Neutrophil (primary cell): ENCODE measurements at regions not wholly inside any gene's neighbourhood (a gene's known extent, or its start where the extent isn't known, plus 50 kb on each side); places are given as distances from the start of the nearest gene placed in this dataset.

ENCODE experiments used
- H3K27ac ChIP-seq: fragments of 200-600 bp; sonication (generic); 2 replicates; pipeline ENCODE4 v1.5.1; 2016; ENCODE audit warnings: mild to moderate bottlenecking, moderate library complexity
- H3K27me3 ChIP-seq: fragments of 200-600 bp; sonication (generic); 2 replicates; pipeline ENCODE4 v1.6.0; 2016; ENCODE audit warnings: mild to moderate bottlenecking
- H3K36me3 ChIP-seq: fragments of 200-600 bp; sonication (generic); 2 replicates; pipeline ENCODE4 v1.5.1; 2017
- H3K4me1 ChIP-seq, 2 experiments: fragments of 200-600 bp in 1 of 2; sonication (generic) in 1 of 2; 1 replicate in 1 of 2; 2 replicates in 1 of 2; pipeline versions ENCODE4 v1.5.1 to v1.6.1; 2013 to 2016; ENCODE audit warnings: low read depth in 1 of 2, low read length in 1 of 2, mild to moderate bottlenecking in 1 of 2, moderate library complexity in 1 of 2; ENCODE audit not compliant: control insufficient read depth in 1 of 2, insufficient read depth in 1 of 2
- H3K4me3 ChIP-seq, 2 experiments: fragments of 200-600 bp in 1 of 2; sonication (generic) in 1 of 2; 1 replicate in 1 of 2; 2 replicates in 1 of 2; pipeline ENCODE4 v1.5.1; 2013 to 2016; ENCODE audit warnings: low read depth in 1 of 2, low read length in 1 of 2, mild to moderate bottlenecking in 1 of 2, moderate library complexity in 1 of 2
- H3K9me3 ChIP-seq: fragments of 200-600 bp; sonication (generic); 2 replicates; pipeline ENCODE4 v1.5.1; 2016
- CTCF ChIP-seq: fragments of 200-600 bp; sonication (generic); IDR thresholded peaks from 2 replicates; pipeline ENCODE4 v1.5.1; 2016; ENCODE audit warnings: antibody characterized with exemption

- no peak for TF ChIP-seq CTCF
- no peaks in the 10 kb centered on the region for H3K36me3 ChIP-seq
- no peaks in the 10 kb centered on the region for H3K27me3 ChIP-seq
- H3K27ac ChIP-seq, result peak overlapping the region; percentile 85
- no peak overlapping the region for H3K4me3 ChIP-seq
- peaks cover 27 to 39% of the 10 kb centered on the region in 2 experiments for H3K4me1 ChIP-seq
- no peaks in the 10 kb centered on the region for H3K9me3 ChIP-seq
Observed at GRCh38 chr17:34841467-34841866, 119.8 kb downstream of the CCT6B start.

- Histone ChIP-seq H3K27me3 (no peaks in the 10 kb centered on the region), H3K9me3 (no peaks in the 10 kb centered on the region), H3K4me3 (no peak overlapping the region), H3K27ac (peak overlapping the region; percentile 85), H3K36me3 (no peaks in the 10 kb centered on the region), H3K4me1 (peaks cover 26 to 34% of the 10 kb centered on the region in 2 experiments)
- TF ChIP-seq CTCF, result no peak
Observed at GRCh38 chr17:34840750-34841149, 120.5 kb downstream of the CCT6B start.

GRCh38 chr17:34837876-34838478 lies 123.3 kb downstream of the CCT6B start:
- Histone ChIP-seq H3K36me3 (no peaks in the 10 kb centered on the region), H3K27me3 (peaks cover 16% of the 10 kb centered on the region), H3K27ac (no peak overlapping the region), H3K4me3 (no peak overlapping the region), H3K4me1 (peaks cover 26 to 34% of the 10 kb centered on the region in 2 experiments), H3K9me3 (no peaks in the 10 kb centered on the region)
- TF ChIP-seq CTCF, result no peak

- H3K4me1 ChIP-seq, result no peaks in the 10 kb centered on the region
- no peak overlapping the region for H3K4me3 ChIP-seq
- no peaks in the 10 kb centered on the region for H3K36me3 ChIP-seq
- H3K27ac ChIP-seq, result no peak overlapping the region
- TF ChIP-seq CTCF, result no peak
- H3K27me3 ChIP-seq, result peaks cover 49% of the 10 kb centered on the region
- H3K9me3 ChIP-seq, result no peaks in the 10 kb centered on the region
Observed at GRCh38 chr17:34832376-34832775, 128.9 kb downstream of the CCT6B start.

GRCh38 chr17:34827008-34827407 lies 134.3 kb downstream of the CCT6B start:
- H3K27me3 ChIP-seq, result peaks cover 43% of the 10 kb centered on the region
- no peaks in the 10 kb centered on the region for H3K4me1 ChIP-seq
- no peak for TF ChIP-seq CTCF
- no peak overlapping the region for H3K27ac ChIP-seq
- H3K4me3 ChIP-seq, result no peak overlapping the region
- H3K36me3 ChIP-seq, result no peaks in the 10 kb centered on the region
- H3K9me3 ChIP-seq, result no peaks in the 10 kb centered on the region
